ENCODE measurements at regions not wholly inside any gene's neighbourhood (a gene's known extent, or its start where the extent isn't known, plus 50 kb on each side); places are given as distances from the start of the nearest gene placed in this dataset.

GRCh38 chr6:121853686-121854085 is 418.2 kb downstream of the GJA1 start:
- Histone ChIP-seq H3K4me1 (ENCODE audit: insufficient read depth) (peaks cover 1% of the 10 kb centered on the region), H3K36me3 (no peaks in the 10 kb centered on the region), H3K4me3 (no peak overlapping the region), H3K27me3 (no peaks in the 10 kb centered on the region), H3K9me3 (no peaks in the 10 kb centered on the region), H3K27ac (no peak overlapping the region)
- TF ChIP-seq POLR2A (IDR thresholded peaks at IDR 0.05) (no peak), EP300 (IDR thresholded peaks at IDR 0.05) (no peak)
- DNase-seq: no peak
- intact Hi-C loops (cut with DNase I): loop anchor here in 1 of 4 donors (10.0 kb wide), 1 partner anchor 429 kb away; no protein-coding TSS in a partner anchor
- 92 to 96% (median 93%) methylated on average over 4 of the region's 4 CpGs for whole genome bisulfite sequencing, 3 donors

GRCh38 chr6:121855521-121855920 is 420.1 kb downstream of the GJA1 start:
- no peak for DNase-seq
- WGBS, 3 donors: 58 to 61% (median 60%) methylated on average over 4 of the region's 4 CpGs
- H3K4me1 ChIP-seq (ENCODE audit: insufficient read depth): peaks cover 1% of the 10 kb centered on the region
- TF ChIP-seq EP300 (IDR thresholded peaks at IDR 0.05) (no peak), POLR2A (IDR thresholded peaks at IDR 0.05) (no peak), CTCF (IDR thresholded peaks at IDR 0.05) (no peak)
- intact Hi-C loops (cut with DNase I): loop anchor here in 1 of 4 donors (10.0 kb wide), 1 partner anchor 431 kb away; no protein-coding TSS in a partner anchor
- H3K4me3 ChIP-seq: no peak overlapping the region
- no peaks in the 10 kb centered on the region for H3K9me3 ChIP-seq
- no peak overlapping the region for H3K27ac ChIP-seq
- H3K36me3 ChIP-seq: no peaks in the 10 kb centered on the region
- H3K27me3 ChIP-seq: no peaks in the 10 kb centered on the region

GRCh38 chr6:121856296-121856695 is 420.9 kb downstream of the GJA1 start:
- no peaks in the 10 kb centered on the region for H3K27me3 ChIP-seq
- no peak overlapping the region for H3K4me3 ChIP-seq
- H3K27ac ChIP-seq: no peak overlapping the region
- H3K9me3 ChIP-seq: no peaks in the 10 kb centered on the region
- H3K36me3 ChIP-seq: no peaks in the 10 kb centered on the region
- intact Hi-C loops (cut with DNase I): loop anchor here in 1 of 4 donors (10.0 kb wide), 1 partner anchor 431 kb away; no protein-coding TSS in a partner anchor
- peaks cover 1% of the 10 kb centered on the region for H3K4me1 ChIP-seq (ENCODE audit: insufficient read depth)
- 6 to 18% (median 9%) methylated on average over 2 of the region's 2 CpGs for WGBS, 3 donors
- TF ChIP-seq POLR2A (IDR thresholded peaks at IDR 0.05): no peak
- TF ChIP-seq CTCF (IDR thresholded peaks at IDR 0.05): no peak
- no peak for TF ChIP-seq EP300 (IDR thresholded peaks at IDR 0.05)
- no peak for DNase-seq

GRCh38 chr6:121857551-121857950 is 422.1 kb downstream of the GJA1 start:
- no peaks in the 10 kb centered on the region for H3K27me3 ChIP-seq
- intact Hi-C loops (cut with DNase I): loop anchor here in 1 of 4 donors (10.0 kb wide), 1 partner anchor 433 kb away; no protein-coding TSS in a partner anchor
- no peak overlapping the region for H3K27ac ChIP-seq
- H3K4me1 ChIP-seq (ENCODE audit: insufficient read depth): peaks cover 1% of the 10 kb centered on the region
- H3K9me3 ChIP-seq: no peaks in the 10 kb centered on the region
- no peaks in the 10 kb centered on the region for H3K36me3 ChIP-seq
- no peak overlapping the region for H3K4me3 ChIP-seq
- 83 to 87% (median 87%) methylated on average over 2 of the region's 2 CpGs for WGBS, 3 donors
- TF ChIP-seq POLR2A (IDR thresholded peaks at IDR 0.05) (no peak), CTCF (IDR thresholded peaks at IDR 0.05) (no peak), EP300 (IDR thresholded peaks at IDR 0.05) (no peak)
- DNase-seq: no peak

GRCh38 chr6:121858310-121858709 is 422.9 kb downstream of the GJA1 start:
- H3K27me3 ChIP-seq: no peaks in the 10 kb centered on the region
- no peak for TF ChIP-seq EP300 (IDR thresholded peaks at IDR 0.05)
- TF ChIP-seq POLR2A (IDR thresholded peaks at IDR 0.05): no peak
- no peak for TF ChIP-seq CTCF (IDR thresholded peaks at IDR 0.05)
- no peak for DNase-seq
- H3K36me3 ChIP-seq: no peaks in the 10 kb centered on the region
- peaks cover 1% of the 10 kb centered on the region for H3K4me1 ChIP-seq (ENCODE audit: insufficient read depth)
- no peaks in the 10 kb centered on the region for H3K9me3 ChIP-seq
- H3K27ac ChIP-seq: no peak overlapping the region
- intact Hi-C loops (cut with DNase I): loop anchor here in 1 of 4 donors (10.0 kb wide), 1 partner anchor 434 kb away; no protein-coding TSS in a partner anchor
- H3K4me3 ChIP-seq: no peak overlapping the region
- WGBS, 3 donors: 94 to 97% (median 97%) methylated on average over 4 of the region's 4 CpGs

All from ovary (tissue), 7 donors.